MM.1S (cell line): ENCODE measurements at regions not wholly inside any gene's neighbourhood (a gene's known extent, or its start where the extent isn't known, plus 50 kb on each side); places are given as distances from the start of the nearest gene placed in this dataset.

Experiments
- DNase-seq: peaks from one replicate; pipeline ENCODE4 v3.0.0-alpha.2; 2015
- H2AFZ ChIP-seq: fragments of 300-600 bp; sonication (generic); 2 replicates; pipeline ENCODE4 v1.6.0; 2016; ENCODE audit warnings: antibody characterized with exemption, low read length
- H3F3A ChIP-seq: fragments of 300-600 bp; sonication (generic); 2 replicates; pipeline ENCODE4 v1.6.1; 2016; ENCODE audit warnings: mild to moderate bottlenecking, antibody characterized with exemption, low read length, moderate library complexity, mixed read lengths; ENCODE audit not compliant: insufficient read depth
- H3K27ac ChIP-seq: fragments of 300-600 bp; sonication (generic); 2 replicates; pipeline ENCODE4 v1.5.1; 2016; ENCODE audit warnings: mild to moderate bottlenecking, low read length
- H3K27me3 ChIP-seq: fragments of 300-600 bp; sonication (generic); replicated peaks from 2 replicates; pipeline ENCODE4 v1.6.0; 2016; ENCODE audit warnings: low read length; ENCODE audit not compliant: insufficient read depth
- H3K36me3 ChIP-seq: fragments of 300-600 bp; sonication (generic); replicated peaks from 2 replicates; pipeline ENCODE4 v1.6.1; 2016; ENCODE audit warnings: mild to moderate bottlenecking, low read length, mixed read lengths; ENCODE audit not compliant: insufficient read depth
- H3K4me1 ChIP-seq: fragments of 300-600 bp; sonication (generic); 2 replicates; pipeline ENCODE4 v1.6.1; 2016; ENCODE audit warnings: low read length, mixed read lengths
- H3K4me2 ChIP-seq: fragments of 300-600 bp; sonication (generic); 2 replicates; pipeline ENCODE4 v1.6.0; 2016; ENCODE audit warnings: low read depth, low read length
- H3K4me3 ChIP-seq: fragments of 300-600 bp; sonication (generic); 2 replicates; pipeline ENCODE4 v1.5.1; 2016; ENCODE audit warnings: low read length, mixed read lengths
- H3K79me2 ChIP-seq: fragments of 300-600 bp; sonication (generic); 2 replicates; pipeline ENCODE4 v1.6.1; 2016; ENCODE audit warnings: mixed run types, low read length, mixed read lengths
- H3K9ac ChIP-seq: fragments of 300-600 bp; sonication (generic); 2 replicates; pipeline ENCODE4 v1.6.1; 2016; ENCODE audit warnings: low read length, mixed read lengths
- H3K9me2 ChIP-seq: fragments of 300-600 bp; sonication (generic); replicated peaks from 2 replicates; pipeline ENCODE4 v1.6.1; 2016; ENCODE audit warnings: mild to moderate bottlenecking, low read length, mixed read lengths; ENCODE audit not compliant: insufficient read depth
- H3K9me3 ChIP-seq: fragments of 300-600 bp; sonication (generic); replicated peaks from 2 replicates; pipeline ENCODE4 v1.6.1; 2016; ENCODE audit warnings: mild to moderate bottlenecking, low read length, mixed read lengths; ENCODE audit not compliant: insufficient read depth
- H4K20me1 ChIP-seq: fragments of 300-600 bp; sonication (generic); 2 replicates; pipeline ENCODE4 v1.6.1; 2016; ENCODE audit warnings: mild to moderate bottlenecking, low read length, moderate library complexity, mixed read lengths; ENCODE audit not compliant: insufficient read depth
- EZH2 ChIP-seq: fragments of 300-600 bp; sonication (generic); optimal IDR thresholded peaks from 2 replicates; pipeline ENCODE3; 2017; ENCODE audit warnings: low read depth, mild to moderate bottlenecking, antibody characterized with exemption, low read length, mixed read lengths
- EZH2phosphoT487 ChIP-seq: fragments of 300-600 bp; sonication (generic); IDR thresholded peaks from 2 replicates; pipeline ENCODE4 v1.6.1; 2018; ENCODE audit warnings: antibody characterized with exemption, low read length
- TF ChIP-seq, protein P1 (sequence below): fragments of 300-600 bp; sonication (generic); IDR thresholded peaks from 2 replicates; pipeline ENCODE4 v1.5.1; 2016; ENCODE audit warnings: antibody characterized with exemption, low read length, mixed read lengths

DNA sequence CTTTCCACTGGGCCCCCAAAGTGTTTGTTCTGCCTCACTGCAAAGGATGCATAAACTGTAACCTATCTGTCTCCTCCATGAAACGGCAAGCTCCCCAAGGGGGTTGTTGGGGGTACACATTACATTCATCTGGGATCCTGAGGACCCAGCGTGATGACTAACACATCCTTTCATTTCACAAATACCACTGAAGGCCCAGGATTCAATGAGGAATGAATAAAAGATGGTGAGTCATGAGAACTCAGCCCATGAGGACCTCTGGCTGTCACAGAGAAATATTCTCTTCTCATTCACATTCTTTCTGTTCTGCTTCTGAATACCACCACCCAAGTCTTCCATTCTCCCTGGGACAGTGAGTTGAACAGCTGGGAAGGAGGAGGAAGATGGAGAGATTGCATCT is 149.8 kb downstream of the RBFOX3 start:
- Histone ChIP-seq H3K79me2 (no peaks in the 10 kb centered on the region), H3K9me3 (no peaks in the 10 kb centered on the region), H2AFZ (no peak overlapping the region), H3K4me3 (no peak overlapping the region), H3K9me2 (no peaks in the 10 kb centered on the region), H3K36me3 (no peaks in the 10 kb centered on the region), H3K4me1 (no peaks in the 10 kb centered on the region), H3K27ac (no peak overlapping the region), H3F3A (no peaks in the 10 kb centered on the region), H3K9ac (no peak overlapping the region), H3K4me2 (no peak overlapping the region), H3K27me3 (peaks cover 94% of the 10 kb centered on the region), H4K20me1 (peaks cover 3% of the 10 kb centered on the region; the same call in 1 of the 2 replicates)
- TF ChIP-seq EZH2phosphoT487, result no peak
- TF ChIP-seq EZH2, result no peak
- TF ChIP-seq, protein P1, sequence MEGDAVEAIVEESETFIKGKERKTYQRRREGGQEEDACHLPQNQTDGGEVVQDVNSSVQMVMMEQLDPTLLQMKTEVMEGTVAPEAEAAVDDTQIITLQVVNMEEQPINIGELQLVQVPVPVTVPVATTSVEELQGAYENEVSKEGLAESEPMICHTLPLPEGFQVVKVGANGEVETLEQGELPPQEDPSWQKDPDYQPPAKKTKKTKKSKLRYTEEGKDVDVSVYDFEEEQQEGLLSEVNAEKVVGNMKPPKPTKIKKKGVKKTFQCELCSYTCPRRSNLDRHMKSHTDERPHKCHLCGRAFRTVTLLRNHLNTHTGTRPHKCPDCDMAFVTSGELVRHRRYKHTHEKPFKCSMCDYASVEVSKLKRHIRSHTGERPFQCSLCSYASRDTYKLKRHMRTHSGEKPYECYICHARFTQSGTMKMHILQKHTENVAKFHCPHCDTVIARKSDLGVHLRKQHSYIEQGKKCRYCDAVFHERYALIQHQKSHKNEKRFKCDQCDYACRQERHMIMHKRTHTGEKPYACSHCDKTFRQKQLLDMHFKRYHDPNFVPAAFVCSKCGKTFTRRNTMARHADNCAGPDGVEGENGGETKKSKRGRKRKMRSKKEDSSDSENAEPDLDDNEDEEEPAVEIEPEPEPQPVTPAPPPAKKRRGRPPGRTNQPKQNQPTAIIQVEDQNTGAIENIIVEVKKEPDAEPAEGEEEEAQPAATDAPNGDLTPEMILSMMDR, result no peak
- no peak for DNase-seq

- H3K27me3 ChIP-seq, result peaks cover 94% of the 10 kb centered on the region
- TF ChIP-seq EZH2, result no peak
- TF ChIP-seq, protein P1, result no peak
- no peak for TF ChIP-seq EZH2phosphoT487
- H3F3A ChIP-seq, result no peaks in the 10 kb centered on the region
- no peak overlapping the region for H3K27ac ChIP-seq
- H3K4me3 ChIP-seq, result no peak overlapping the region
- H3K4me1 ChIP-seq, result no peaks in the 10 kb centered on the region
- H3K9me3 ChIP-seq, result no peaks in the 10 kb centered on the region
- H3K9ac ChIP-seq, result no peak overlapping the region
- no peak overlapping the region for H3K4me2 ChIP-seq
- no peak for DNase-seq
- H3K79me2 ChIP-seq, result no peaks in the 10 kb centered on the region
- H3K36me3 ChIP-seq, result no peaks in the 10 kb centered on the region
- no peak overlapping the region for H2AFZ ChIP-seq
- no peaks in the 10 kb centered on the region for H3K9me2 ChIP-seq
- peaks cover 3% of the 10 kb centered on the region; the same call in 1 of the 2 replicates for H4K20me1 ChIP-seq
These were observed 151.0 kb downstream of the RBFOX3 start for GRCh38 chr17:79459846-79460245.

DNA sequence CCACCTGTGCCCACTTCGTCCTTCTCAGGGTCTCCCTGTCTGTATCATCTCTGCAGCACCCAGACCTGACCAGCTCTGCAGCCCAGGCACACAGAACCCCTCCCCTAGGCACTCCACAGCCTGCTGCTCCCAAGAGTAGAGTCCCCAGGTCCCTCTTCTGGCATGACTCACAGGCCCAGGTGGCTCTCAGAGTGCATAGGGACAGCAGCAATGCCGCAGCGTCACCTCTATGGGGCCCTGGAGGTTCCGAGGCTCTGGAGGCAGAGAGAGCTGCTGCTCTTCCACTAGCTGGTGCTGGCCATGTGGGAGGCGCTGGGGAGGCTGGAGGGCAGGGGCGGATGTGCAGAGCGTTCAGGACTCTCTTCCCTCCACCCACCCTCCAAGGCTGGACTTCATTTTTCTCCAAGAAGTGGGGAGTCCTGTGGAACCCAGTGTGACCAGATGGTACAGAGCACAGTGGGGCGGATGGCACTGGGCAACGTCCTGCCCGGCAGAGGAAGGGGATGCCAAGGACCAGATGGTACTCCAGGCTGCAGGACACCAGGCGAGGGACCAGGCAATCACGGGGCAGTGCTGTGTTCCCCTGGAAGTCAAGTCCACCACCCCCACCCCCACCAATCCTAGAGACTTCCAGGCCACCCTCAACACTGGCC is 151.7 kb downstream of the RBFOX3 start:
- no peak for TF ChIP-seq EZH2phosphoT487
- TF ChIP-seq, protein P1, result no peak
- TF ChIP-seq EZH2, result no peak
- Histone ChIP-seq H3K4me1 (no peaks in the 10 kb centered on the region), H3K9me2 (no peaks in the 10 kb centered on the region), H3K9ac (no peak overlapping the region), H2AFZ (no peak overlapping the region), H3K27ac (no peak overlapping the region), H3K79me2 (no peaks in the 10 kb centered on the region), H4K20me1 (peaks cover 3% of the 10 kb centered on the region; the same call in 1 of the 2 replicates), H3K36me3 (no peaks in the 10 kb centered on the region), H3K4me3 (no peak overlapping the region), H3F3A (no peaks in the 10 kb centered on the region), H3K4me2 (no peak overlapping the region), H3K27me3 (peaks cover 94% of the 10 kb centered on the region), H3K9me3 (no peaks in the 10 kb centered on the region)
- DNase-seq, result no peak
